ENCODE measurements at regions not wholly inside any gene's neighbourhood (a gene's known extent, or its start where the extent isn't known, plus 50 kb on each side); places are given as distances from the start of the nearest gene placed in this dataset.
"Not testable (repeated sequence)": the region's sequence is repeated elsewhere in the genome, so short reads cannot be mapped to it uniquely, and the experiment has no call there.

DNA sequence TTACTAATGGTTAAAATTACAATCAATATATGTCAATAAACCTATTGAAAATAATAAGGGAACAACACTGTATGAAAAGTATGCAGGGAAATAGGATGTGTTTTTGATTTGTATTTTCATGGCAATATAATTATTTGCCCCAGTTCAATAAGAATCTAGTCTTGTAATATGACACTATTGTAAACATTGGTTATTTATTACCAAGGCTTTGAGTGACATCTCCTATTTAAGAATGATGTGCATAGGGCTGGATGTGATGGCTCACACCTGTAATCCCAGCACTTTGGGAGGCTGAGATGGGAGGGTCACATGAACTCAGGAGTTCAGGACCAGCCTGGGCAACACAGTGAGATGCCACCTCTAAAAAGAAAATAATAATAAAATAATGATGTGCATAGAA, 78.6 kb upstream of the DTNBP1 start:
- ChIA-PET CTCF (no interaction called here), POLR2A (no interaction called here)
- no peaks in the 10 kb centered on the region for H3K36me3 Mint-ChIP-seq (ENCODE audit: insufficient read depth, unreplicated experiment)
- TF ChIP-seq, protein P1, sequence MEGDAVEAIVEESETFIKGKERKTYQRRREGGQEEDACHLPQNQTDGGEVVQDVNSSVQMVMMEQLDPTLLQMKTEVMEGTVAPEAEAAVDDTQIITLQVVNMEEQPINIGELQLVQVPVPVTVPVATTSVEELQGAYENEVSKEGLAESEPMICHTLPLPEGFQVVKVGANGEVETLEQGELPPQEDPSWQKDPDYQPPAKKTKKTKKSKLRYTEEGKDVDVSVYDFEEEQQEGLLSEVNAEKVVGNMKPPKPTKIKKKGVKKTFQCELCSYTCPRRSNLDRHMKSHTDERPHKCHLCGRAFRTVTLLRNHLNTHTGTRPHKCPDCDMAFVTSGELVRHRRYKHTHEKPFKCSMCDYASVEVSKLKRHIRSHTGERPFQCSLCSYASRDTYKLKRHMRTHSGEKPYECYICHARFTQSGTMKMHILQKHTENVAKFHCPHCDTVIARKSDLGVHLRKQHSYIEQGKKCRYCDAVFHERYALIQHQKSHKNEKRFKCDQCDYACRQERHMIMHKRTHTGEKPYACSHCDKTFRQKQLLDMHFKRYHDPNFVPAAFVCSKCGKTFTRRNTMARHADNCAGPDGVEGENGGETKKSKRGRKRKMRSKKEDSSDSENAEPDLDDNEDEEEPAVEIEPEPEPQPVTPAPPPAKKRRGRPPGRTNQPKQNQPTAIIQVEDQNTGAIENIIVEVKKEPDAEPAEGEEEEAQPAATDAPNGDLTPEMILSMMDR (IDR thresholded peaks at IDR 0.05; ENCODE audit: unreplicated experiment), result no peak
- no peaks in the 10 kb centered on the region for H3K4me1 Mint-ChIP-seq (ENCODE audit: insufficient read depth, unreplicated experiment)
- intact Hi-C loops (cut with micrococcal nuclease), result no loop called here
- no peak for DNase-seq (ENCODE audit: unreplicated experiment)
- no peaks in the 10 kb centered on the region for H3K9me3 Mint-ChIP-seq (ENCODE audit: unreplicated experiment)
- no peak overlapping the region for H3K4me3 Mint-ChIP-seq (ENCODE audit: unreplicated experiment)
- no TSS peak for BruUV-seq (replicated peaks)
- H3K27ac Mint-ChIP-seq (ENCODE audit: low read depth, unreplicated experiment), result no peak overlapping the region
- no peaks in the 10 kb centered on the region for H3K27me3 Mint-ChIP-seq (ENCODE audit: insufficient read depth, unreplicated experiment)

- POLR2A ChIA-PET, result no interaction called here
- TF ChIP-seq, protein P1 (IDR thresholded peaks at IDR 0.05; ENCODE audit: unreplicated experiment), result no peak
- no TSS peak for BruUV-seq (replicated peaks)
- no peak for DNase-seq (ENCODE audit: unreplicated experiment)
- no peaks in the 10 kb centered on the region for H3K9me3 Mint-ChIP-seq (ENCODE audit: unreplicated experiment)
- no peak overlapping the region for H3K4me3 Mint-ChIP-seq (ENCODE audit: unreplicated experiment)
- no peaks in the 10 kb centered on the region for H3K36me3 Mint-ChIP-seq (ENCODE audit: insufficient read depth, unreplicated experiment)
- H3K27me3 Mint-ChIP-seq (ENCODE audit: insufficient read depth, unreplicated experiment), result no peaks in the 10 kb centered on the region
- CTCF ChIA-PET, result interaction anchor here (0.7 kb wide), 1 partner anchor 16 kb away, joined by 4 read pairs; no protein-coding TSS in a partner anchor
- no peak overlapping the region for H3K27ac Mint-ChIP-seq (ENCODE audit: low read depth, unreplicated experiment)
- no peaks in the 10 kb centered on the region for H3K4me1 Mint-ChIP-seq (ENCODE audit: insufficient read depth, unreplicated experiment)
- intact Hi-C loops (cut with micrococcal nuclease), result no loop called here
These were observed 77.0 kb upstream of the DTNBP1 start for GRCh38 chr6:15739867-15740266.

DNA sequence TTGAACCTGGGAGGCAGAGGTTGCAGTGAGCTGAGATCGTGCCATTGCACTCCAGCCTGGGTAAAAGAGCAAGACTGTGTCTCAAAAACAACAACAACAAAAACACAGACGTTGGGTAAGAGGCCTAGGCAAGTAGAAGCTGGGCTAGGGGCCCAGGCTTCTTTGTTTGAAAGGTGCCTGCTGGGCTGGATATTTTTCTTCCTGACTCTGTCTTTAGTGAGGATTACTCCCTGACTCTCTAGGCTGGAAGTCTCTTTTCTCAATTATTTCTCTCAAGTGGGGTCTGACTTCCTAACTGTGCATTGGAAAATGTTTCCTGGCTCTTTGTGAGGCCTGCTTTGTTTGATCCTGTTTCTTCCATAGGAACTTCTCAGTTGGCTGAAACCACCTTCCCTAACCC, 76.5 kb upstream of the DTNBP1 start:
- no peak overlapping the region for H3K27ac Mint-ChIP-seq (ENCODE audit: low read depth, unreplicated experiment)

GRCh38 chr6:15738195-15738594, 75.4 kb upstream of the DTNBP1 start:
- H3K27me3 Mint-ChIP-seq (ENCODE audit: insufficient read depth, unreplicated experiment); intact Hi-C loops (cut with micrococcal nuclease); H3K4me1 Mint-ChIP-seq (ENCODE audit: insufficient read depth, unreplicated experiment): not testable (repeated sequence)

More for the DNA sequence above, 76.5 kb upstream of the DTNBP1 start:
- Mint-ChIP-seq H3K4me1 (ENCODE audit: insufficient read depth, unreplicated experiment) (no peaks in the 10 kb centered on the region), H3K9me3 (ENCODE audit: unreplicated experiment) (no peaks in the 10 kb centered on the region), H3K36me3 (ENCODE audit: insufficient read depth, unreplicated experiment) (no peaks in the 10 kb centered on the region), H3K4me3 (ENCODE audit: unreplicated experiment) (no peak overlapping the region), H3K27me3 (ENCODE audit: insufficient read depth, unreplicated experiment) (no peaks in the 10 kb centered on the region)
- DNase-seq (ENCODE audit: unreplicated experiment), result no peak
- TF ChIP-seq, protein P1 (IDR thresholded peaks at IDR 0.05; ENCODE audit: unreplicated experiment), result no peak
- CTCF ChIA-PET, result no interaction called here
- intact Hi-C loops (cut with micrococcal nuclease), result no loop called here
- no TSS peak for BruUV-seq (replicated peaks)
- POLR2A ChIA-PET, result no interaction called here

DNA sequence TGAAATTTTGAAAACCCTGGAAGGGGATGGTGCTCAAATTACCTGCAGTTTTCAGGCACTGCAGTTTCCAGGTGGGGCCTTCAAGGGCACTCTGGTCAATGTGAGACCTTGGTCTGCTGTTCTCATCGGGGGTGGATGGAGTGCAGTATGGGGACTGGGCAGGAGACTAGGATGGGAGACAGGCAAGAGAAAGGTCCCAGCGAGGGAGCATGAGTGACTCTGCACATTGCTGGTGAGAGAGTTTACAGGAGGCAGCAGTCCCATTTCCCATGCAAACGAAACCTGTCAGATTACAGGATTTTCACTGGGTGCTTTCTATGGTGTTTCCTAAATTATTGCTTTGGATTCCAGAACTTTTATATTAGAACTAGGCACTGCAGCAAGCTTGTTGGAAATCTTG, 73.5 kb upstream of the DTNBP1 start:
- BruUV-seq (replicated peaks), result no TSS peak
- no peak overlapping the region for H3K4me3 Mint-ChIP-seq (ENCODE audit: unreplicated experiment)
- intact Hi-C loops (cut with micrococcal nuclease), result no loop called here
- no peaks in the 10 kb centered on the region for H3K9me3 Mint-ChIP-seq (ENCODE audit: unreplicated experiment)
- peaks cover 14% of the 10 kb centered on the region for H3K27me3 Mint-ChIP-seq (ENCODE audit: insufficient read depth, unreplicated experiment)
- no peak overlapping the region for H3K27ac Mint-ChIP-seq (ENCODE audit: low read depth, unreplicated experiment)
- ChIA-PET CTCF (interaction anchor here (1.2 kb wide), 1 partner anchor 45 kb away, joined by 3 read pairs; no protein-coding TSS in a partner anchor), POLR2A (no interaction called here)
- no peaks in the 10 kb centered on the region for H3K36me3 Mint-ChIP-seq (ENCODE audit: insufficient read depth, unreplicated experiment)
- no peak for DNase-seq (ENCODE audit: unreplicated experiment)
- no peaks in the 10 kb centered on the region for H3K4me1 Mint-ChIP-seq (ENCODE audit: insufficient read depth, unreplicated experiment)
- TF ChIP-seq, protein P1 (IDR thresholded peaks at IDR 0.05; ENCODE audit: unreplicated experiment), result no peak

More at GRCh38 chr6:15738195-15738594, 75.4 kb upstream of the DTNBP1 start:
- POLR2A ChIA-PET; CTCF ChIA-PET; H3K36me3 Mint-ChIP-seq (ENCODE audit: insufficient read depth, unreplicated experiment); H3K9me3 Mint-ChIP-seq (ENCODE audit: unreplicated experiment); DNase-seq (ENCODE audit: unreplicated experiment); H3K27ac Mint-ChIP-seq (ENCODE audit: low read depth, unreplicated experiment); H3K4me3 Mint-ChIP-seq (ENCODE audit: unreplicated experiment); BruUV-seq (replicated peaks): not testable (repeated sequence)

Data from MCF 10A (cell line).